HG03565 (cell line): ENCODE measurements at regions not wholly inside any gene's neighbourhood (a gene's known extent, or its start where the extent isn't known, plus 50 kb on each side); places are given as distances from the start of the nearest gene placed in this dataset.

Experiments used
- ATAC-seq: cut with Tn5 transposase; IDR thresholded peaks from one replicate; pipeline ENCODE4 v1.9.1; 2021; ENCODE audit warnings: mild to moderate bottlenecking, moderate library complexity; ENCODE audit not compliant: unreplicated experiment

DNA sequence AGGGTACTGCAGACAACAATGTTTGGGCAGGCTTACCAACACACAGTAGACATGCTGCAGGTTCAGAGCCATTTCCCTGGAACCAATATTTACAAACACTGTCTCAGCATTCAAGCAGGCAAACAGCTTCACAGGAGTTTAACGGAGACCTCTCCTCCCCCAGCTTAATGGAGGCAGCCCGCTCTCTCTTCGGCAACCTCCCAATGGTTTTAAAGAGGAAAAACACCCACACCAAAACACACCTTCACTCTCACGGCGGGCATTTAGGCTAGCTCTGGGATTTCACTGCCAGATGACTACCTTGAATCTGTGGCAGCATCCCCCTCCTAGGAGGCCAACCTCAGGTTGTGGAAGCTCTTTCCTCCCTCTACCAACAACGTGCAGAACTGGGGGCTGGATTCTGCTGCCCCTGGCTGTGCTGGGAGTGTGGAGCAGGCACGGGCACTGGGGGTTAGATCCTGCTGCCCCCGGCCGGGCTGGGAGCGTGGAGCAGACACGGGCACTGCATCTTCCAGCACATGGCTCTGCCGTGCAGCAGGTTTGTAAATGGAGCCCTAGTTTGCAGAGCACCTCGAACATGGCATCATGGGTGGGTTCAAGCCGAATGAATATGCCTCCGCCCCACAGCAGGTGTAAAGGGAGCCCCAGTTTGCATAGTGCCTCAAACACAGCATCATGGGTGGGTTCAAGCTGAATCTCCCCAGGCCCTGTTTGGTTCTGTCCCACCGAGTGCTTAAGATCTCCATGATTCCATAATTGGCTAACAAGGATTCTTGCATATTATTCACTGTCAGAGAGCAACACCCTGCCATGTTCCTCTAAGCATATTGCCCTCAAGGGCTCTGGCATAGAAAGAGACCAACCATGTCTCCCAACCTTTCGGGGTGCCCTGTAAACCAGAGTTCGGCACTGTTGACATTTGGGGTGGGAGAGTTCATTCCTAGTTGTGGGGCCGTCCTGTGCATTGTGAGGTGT lies 86.4 kb downstream of the RBFOX3 start:
- ATAC-seq = no peak

DNA sequence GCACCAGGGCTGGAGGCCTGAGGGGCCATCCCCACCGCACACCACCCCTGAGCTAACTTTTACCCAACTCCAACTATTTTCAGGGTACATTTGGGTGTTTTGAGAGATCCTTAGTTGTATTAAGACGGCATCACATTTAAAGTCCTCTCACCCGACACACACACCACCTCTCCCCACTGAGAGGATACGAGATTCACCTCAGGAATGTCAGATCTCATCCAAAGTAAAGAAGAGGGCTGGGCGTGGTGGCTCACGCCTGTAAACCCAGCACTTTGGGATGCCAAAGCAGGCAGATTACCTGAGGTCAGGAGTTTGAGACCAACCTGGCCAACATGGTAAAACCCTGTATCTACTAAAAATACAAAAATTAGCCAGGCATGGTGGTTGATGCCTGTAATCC lies 88.4 kb downstream of the RBFOX3 start:
- no peak for ATAC-seq

DNA sequence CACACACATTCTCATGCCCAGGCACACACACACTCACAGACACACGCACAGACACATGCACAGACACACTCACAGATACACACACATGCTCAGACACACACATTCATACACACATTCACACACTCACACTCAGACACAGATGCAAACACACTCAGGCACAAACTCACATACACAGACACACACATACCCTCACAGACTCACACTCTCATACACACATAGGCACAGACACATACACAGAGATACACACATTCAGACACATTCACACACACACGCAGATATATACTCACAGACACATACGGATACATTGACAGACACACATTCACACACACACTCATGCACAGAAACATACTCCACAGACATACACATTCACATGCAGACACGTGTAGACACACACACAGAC lies 89.6 kb downstream of the RBFOX3 start:
- no peak for ATAC-seq

DNA sequence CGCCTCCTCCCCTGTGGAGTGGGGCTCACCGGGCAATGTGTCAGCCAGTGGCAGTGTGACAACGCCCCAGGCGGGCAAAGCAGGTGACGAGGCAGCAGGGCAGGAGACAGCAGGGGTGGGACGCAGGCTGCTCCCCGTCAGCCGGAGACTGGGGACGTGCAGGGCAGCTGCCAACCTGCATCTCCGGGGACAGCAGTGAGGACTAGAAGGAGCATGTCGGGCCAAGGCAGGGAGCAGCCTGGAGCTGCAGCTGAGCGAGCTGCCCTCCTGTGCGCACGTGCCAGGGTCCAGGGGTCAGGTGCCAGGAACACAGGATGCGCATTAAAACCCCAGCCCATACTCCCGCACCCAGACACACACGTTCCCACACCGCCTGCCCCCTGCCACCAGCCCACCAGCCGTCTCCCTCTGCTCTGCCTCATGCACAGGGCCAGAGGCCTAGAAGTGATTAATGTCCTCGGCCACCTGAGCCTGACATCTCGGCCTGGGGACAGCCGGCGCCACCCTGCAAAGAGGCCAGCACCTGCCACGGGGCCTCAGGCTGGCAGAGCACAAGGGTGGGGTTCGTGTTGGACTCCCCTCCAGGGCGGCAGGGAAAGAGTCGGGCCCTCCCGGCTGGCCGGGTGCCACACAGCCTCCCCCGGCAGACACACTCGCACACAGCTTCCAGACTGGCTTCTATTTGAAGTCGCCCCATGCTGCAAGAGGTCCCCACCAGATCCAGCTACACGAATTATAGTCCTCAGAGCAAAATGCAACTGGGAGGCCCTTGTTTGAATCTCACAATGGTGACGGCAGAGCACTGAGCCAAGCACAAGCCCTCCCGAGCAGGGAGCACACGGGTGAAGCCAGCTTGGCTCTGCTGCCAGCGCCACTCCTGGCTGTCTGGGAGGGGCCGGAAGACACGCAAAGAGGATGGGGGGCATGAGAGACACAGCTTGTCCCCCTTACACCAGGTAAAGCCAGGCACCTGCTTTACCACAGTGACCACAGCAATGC lies 90.4 kb downstream of the RBFOX3 start:
- ATAC-seq = no peak

DNA sequence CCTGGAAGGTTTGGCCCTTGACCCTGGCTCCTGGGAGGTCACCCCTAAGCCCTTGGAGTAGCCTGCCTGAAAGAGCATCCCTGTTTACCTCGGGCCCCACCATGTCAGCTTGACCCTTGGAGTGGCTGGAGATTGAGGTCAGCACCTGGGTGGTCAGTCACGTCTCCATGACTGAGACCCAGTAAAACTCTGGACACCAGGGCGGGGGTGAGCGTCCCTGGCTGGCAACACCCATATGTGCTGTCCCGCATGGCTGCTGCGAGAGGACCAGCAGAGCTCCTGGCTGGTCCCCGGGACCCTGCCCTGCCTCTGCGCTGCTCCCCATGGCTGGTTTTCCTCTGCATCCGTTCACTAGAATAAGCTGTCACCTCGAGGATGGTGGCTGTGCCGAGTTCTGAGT lies 91.2 kb downstream of the RBFOX3 start:
- no peak for ATAC-seq

GRCh38 chr17:79518585-79519523 lies 92.0 kb downstream of the RBFOX3 start:
- ATAC-seq = no peak

- ATAC-seq = no peak
These were observed 92.8 kb downstream of the RBFOX3 start for GRCh38 chr17:79517827-79518584.

GRCh38 chr17:79515646-79516571 lies 94.9 kb downstream of the RBFOX3 start:
- no peak for ATAC-seq

DNA sequence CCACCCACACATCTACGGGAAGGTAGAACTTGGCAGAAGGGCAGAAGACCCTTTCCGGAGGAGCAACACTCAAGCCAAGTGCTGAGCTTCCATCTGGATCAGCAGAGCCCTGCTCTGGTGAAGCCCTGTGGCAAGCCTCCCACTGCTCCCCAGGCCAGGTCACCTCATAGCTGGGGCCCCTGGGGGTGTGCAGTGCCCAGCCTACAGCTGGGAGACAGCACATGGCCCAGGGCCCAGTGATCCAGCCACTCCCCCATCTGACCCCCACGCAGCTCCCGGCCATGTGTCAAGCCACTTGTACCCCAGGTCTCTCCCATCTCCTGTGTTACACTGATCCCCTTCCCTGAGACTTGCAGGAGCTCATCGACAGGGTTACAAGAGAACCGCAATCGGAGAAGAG lies 95.7 kb downstream of the RBFOX3 start:
- ATAC-seq = no peak

DNA sequence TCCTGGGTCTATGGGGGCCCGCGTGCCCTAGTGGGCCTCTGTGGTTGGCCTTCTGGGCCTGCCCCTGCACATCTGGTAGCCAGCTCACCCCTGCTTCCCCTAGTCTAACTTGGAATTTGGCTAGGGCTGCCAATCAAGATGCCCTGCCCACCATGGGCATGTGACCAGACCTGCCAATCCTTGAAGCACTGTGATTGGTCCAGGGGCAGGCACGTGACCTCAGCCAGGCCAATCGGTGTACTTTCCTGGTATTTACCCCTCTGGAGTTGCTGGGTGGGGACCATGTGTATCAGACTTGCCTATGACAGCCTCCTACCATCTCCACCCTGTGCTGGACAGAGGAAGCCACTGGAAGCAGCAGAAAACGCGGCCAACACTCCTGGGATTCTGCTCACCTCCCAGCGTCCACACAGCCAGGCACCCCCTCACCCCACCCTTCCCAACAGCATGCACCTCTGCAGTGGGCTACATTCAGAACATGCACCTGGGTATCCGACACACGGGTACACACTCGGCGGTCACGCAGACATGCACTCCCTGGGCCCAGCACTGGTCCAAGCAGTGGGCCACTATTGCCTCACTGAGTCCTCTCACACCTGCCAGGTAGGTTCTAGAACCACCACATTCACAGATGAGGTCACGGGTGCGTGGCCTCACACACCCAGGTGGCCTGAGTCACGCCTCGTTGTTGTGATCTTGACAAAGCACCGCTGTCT lies 96.9 kb downstream of the RBFOX3 start:
- ATAC-seq = no peak

GRCh38 chr17:79513206-79513605 lies 97.6 kb downstream of the RBFOX3 start:
- no peak for ATAC-seq

DNA sequence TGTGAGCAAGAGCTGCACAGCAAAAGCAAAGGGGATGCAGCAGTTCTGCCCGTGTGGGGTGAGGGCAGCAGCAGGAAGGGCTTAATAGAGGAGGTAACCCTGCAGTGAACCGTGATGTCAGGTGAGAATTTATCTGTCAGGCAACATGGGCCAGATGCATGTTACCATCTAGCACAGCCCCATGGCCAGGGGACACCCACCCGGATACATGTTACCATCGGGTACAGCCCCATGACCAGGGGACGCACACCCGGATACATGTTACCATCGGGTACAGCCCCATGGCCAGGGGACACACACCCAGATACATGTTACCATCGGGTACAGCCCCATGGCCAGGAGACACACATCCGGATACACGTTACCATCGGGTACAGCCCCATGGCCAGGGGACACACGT lies 99.4 kb downstream of the RBFOX3 start:
- ATAC-seq = no peak

DNA sequence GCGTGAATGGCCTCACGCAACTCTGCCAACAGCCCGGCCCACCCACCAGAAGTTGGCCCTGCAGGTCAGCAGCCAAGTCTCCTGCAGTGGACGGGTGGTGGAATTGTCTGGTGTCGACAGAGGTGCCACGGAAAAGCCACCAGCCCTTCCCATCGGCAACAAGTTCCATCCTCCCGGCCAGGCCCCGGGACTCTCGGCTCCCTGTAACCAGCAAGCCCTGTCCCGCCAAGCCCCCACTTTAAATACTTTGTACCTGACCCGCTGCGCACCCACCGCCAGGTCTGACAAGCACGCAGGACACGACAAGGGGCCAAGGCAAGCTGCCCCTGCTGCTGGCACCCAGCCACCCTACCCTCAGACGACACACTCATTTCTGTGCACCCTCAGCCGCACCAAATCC lies 100.8 kb downstream of the RBFOX3 start:
- ATAC-seq = no peak

DNA sequence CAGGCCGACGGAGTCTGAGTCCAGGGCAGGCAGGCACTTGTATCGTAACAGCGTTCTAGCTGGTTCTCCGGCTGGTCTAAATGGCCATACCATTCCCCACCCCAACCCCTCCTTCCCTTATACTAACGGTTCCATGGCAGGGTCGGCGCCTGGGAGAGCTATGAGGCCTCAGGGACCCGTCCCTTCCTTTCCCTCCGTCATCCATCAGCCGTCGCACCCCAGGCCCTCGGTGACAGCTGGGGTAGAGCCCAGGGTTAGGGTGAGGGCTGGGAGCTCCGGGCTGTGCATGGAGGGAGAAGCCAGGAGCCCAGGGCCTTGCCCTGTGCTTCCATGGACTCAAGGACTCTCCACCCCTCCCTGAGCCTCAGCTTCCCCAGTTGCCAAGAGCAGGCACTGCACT lies 101.4 kb downstream of the RBFOX3 start:
- ATAC-seq = no peak

DNA sequence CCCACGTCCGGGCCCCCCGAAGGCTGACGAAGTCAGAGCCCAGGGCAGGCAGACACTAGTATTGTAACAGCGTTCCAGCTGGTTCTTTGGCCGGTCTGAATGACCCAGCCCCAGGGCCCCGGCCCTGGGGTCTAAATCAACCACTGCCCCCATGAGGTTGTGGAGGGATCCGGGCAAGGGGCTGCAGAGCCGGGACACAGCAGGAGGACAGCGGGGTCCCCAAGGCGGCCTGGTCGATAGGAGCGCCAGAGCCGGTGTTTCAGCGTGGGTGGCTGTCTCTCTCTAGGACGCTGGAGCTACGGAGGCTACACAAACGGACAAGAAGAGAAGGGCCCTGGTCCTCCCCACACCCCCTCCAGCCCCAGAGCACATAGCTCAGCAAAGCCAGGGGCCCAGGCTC lies 101.8 kb downstream of the RBFOX3 start:
- no peak for ATAC-seq

DNA sequence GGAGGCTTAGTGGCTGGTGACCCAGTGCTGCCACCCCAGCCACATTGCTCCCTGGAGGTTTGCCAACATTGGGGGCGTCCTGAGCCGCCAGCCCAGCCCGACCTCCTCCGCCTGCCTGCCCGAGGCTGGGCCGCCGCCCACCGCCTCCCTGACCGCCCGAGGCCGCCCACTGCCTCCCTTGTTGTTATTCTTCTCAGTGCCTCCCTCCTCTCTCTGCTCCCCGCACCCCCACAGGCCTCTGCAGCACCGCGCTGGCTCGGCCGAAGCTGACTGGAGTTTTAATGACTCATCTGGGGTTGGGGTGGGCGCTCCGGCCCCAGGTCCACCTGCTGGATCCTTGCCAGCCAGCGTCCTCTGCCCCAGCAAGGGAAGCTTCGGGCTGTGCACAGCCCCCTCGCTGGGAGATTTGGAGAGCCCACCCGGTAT lies 102.5 kb downstream of the RBFOX3 start:
- ATAC-seq = no peak

DNA sequence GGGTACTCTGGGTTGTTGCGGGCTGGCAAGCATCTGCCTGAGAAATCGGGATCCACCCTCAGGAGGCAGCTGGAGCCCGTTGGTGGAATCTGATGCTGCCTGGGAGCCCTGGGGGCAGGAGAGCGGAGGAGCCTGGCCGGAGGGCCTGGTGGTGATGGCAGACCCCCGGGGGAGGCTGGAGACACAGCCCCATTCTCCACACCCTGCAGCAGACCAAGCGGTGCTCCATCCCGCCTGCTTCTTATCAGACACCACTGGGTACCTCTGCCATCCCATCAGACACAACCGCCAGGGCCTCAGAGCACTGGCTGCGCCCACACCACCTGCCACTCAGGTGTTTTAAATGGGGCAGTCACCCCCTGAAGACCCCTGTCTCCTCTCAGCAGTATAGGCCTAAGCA lies 103.9 kb downstream of the RBFOX3 start:
- ATAC-seq = no peak
